Neural progenitor cell (in vitro differentiated cells): ENCODE measurements at regions not wholly inside any gene's neighbourhood (a gene's known extent, or its start where the extent isn't known, plus 50 kb on each side); places are given as distances from the start of the nearest gene placed in this dataset.

Experiments
- DNase-seq: peaks from one replicate; pipeline ENCODE4 v3.0.0-alpha.2; 2016; ENCODE audit warnings: low spot score
- H2AFZ ChIP-seq: fragments of 200-600 bp; sonication (generic); replicated peaks from 2 replicates; pipeline ENCODE4 v1.6.1; 2016; ENCODE audit warnings: antibody characterized with exemption
- H3F3A ChIP-seq: fragments of 200-600 bp; sonication (generic); 2 replicates; pipeline ENCODE4 v1.6.1; 2016; ENCODE audit warnings: antibody characterized with exemption, low read depth
- H3K27ac ChIP-seq: fragments of 200-600 bp; sonication (generic); 2 replicates; pipeline ENCODE4 v1.5.1; 2016; ENCODE audit warnings: mild to moderate bottlenecking
- H3K27me3 ChIP-seq: fragments of 200-600 bp; sonication (generic); 2 replicates; pipeline ENCODE4 v1.6.1; 2016; ENCODE audit warnings: mild to moderate bottlenecking, moderate library complexity
- H3K36me3 ChIP-seq: fragments of 200-600 bp; sonication (generic); 2 replicates; pipeline ENCODE4 v1.5.1; 2016
- H3K4me1 ChIP-seq: fragments of 200-600 bp; sonication (generic); 2 replicates; pipeline ENCODE4 v1.6.1; 2016; ENCODE audit warnings: mixed run types
- H3K4me2 ChIP-seq: fragments of 200-600 bp; sonication (generic); 2 replicates; pipeline ENCODE4 v1.6.1; 2016
- H3K4me3 ChIP-seq: fragments of 200-600 bp; sonication (generic); 2 replicates; pipeline ENCODE4 v1.5.1; 2016
- H3K79me2 ChIP-seq: fragments of 200-600 bp; sonication (generic); 2 replicates; pipeline ENCODE4 v1.6.1; 2016; ENCODE audit warnings: low read depth
- H3K9ac ChIP-seq: fragments of 200-600 bp; sonication (generic); 2 replicates; pipeline ENCODE4 v1.6.1; 2016
- H3K9me3 ChIP-seq: fragments of 200-600 bp; sonication (generic); 2 replicates; pipeline ENCODE4 v1.5.1; 2016; ENCODE audit warnings: low read depth
- H4K20me1 ChIP-seq: fragments of 200-600 bp; sonication (generic); 2 replicates; pipeline ENCODE4 v1.6.1; 2016; ENCODE audit warnings: low read depth
- H3K27ac Mint-ChIP-seq: 3 replicates; pipeline ENCODE4 v1.8.0; 2021; ENCODE audit warnings: mixed read lengths
- H3K27me3 Mint-ChIP-seq: 2 replicates; pipeline ENCODE4 v1.8.0; 2022; ENCODE audit warnings: low read depth, mild to moderate bottlenecking, inconsistent platforms, moderate library complexity, mixed read lengths; ENCODE audit not compliant: insufficient read depth
- H3K36me3 Mint-ChIP-seq: 3 replicates; pipeline ENCODE4 v1.8.0; 2021; ENCODE audit warnings: mixed read lengths
- H3K4me1 Mint-ChIP-seq: 3 replicates; pipeline ENCODE4 v1.8.0; 2021; ENCODE audit warnings: mixed read lengths
- H3K4me3 Mint-ChIP-seq: 3 replicates; pipeline ENCODE4 v1.8.0; 2021; ENCODE audit warnings: mild to moderate bottlenecking, moderate library complexity, mixed read lengths
- H3K9me3 Mint-ChIP-seq: 3 replicates; pipeline ENCODE4 v1.8.0; 2020; ENCODE audit warnings: mixed read lengths
- CTCF ChIP-seq: fragments of 200-600 bp; sonication (generic); IDR thresholded peaks from 2 replicates; pipeline ENCODE4 v1.5.1; 2017; ENCODE audit warnings: antibody characterized with exemption, mild to moderate bottlenecking
- EZH2 ChIP-seq: fragments of 200-600 bp; sonication (generic); IDR thresholded peaks from 2 replicates; pipeline ENCODE4 v1.6.1; 2017; ENCODE audit warnings: antibody characterized with exemption, mild to moderate bottlenecking, moderate library complexity
- EZH2phosphoT487 ChIP-seq: fragments of 200-600 bp; sonication (generic); IDR thresholded peaks from 2 replicates; pipeline ENCODE4 v1.6.1; 2017; ENCODE audit warnings: antibody characterized with exemption

DNA sequence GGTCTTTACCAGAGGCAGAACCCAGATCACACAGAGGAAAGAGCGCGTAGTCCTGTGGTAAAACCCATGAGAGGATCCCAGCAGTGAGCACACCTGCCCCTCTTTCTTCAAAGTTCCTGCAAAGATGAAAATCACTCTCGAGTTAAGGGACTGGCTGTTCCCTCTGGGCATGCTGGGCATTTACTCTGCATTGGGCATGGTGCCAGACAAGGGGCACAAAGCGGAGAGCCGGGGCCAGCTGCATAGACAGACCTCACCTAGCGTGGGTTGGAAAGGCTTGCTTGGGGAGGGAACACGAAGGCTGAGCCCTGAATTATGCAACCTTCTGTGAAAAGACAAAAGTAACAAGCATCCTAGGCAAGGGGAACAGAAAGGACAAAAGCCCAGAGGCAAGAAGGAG lies 120.0 kb upstream of the TCERG1L start:
- Histone ChIP-seq H3K36me3 (no peaks in the 10 kb centered on the region), H3K9me3 (no peaks in the 10 kb centered on the region), H3K27ac (no peak overlapping the region), H3K4me1 (no peaks in the 10 kb centered on the region), H3F3A (no peaks in the 10 kb centered on the region), H2AFZ (no peak overlapping the region), H3K4me2 (no peak overlapping the region), H3K4me3 (no peak overlapping the region), H4K20me1 (no peaks in the 10 kb centered on the region), H3K27me3 (no peaks in the 10 kb centered on the region), H3K9ac (no peak overlapping the region), H3K79me2 (no peaks in the 10 kb centered on the region)
- peak overlapping the region; percentile 67 for H3K27ac Mint-ChIP-seq
- peaks cover 6% of the 10 kb centered on the region for H3K27me3 Mint-ChIP-seq
- no peak for DNase-seq
- H3K36me3 Mint-ChIP-seq, result no peaks in the 10 kb centered on the region
- no peak overlapping the region for H3K4me3 Mint-ChIP-seq
- TF ChIP-seq EZH2phosphoT487, result no peak
- TF ChIP-seq CTCF, result no peak
- no peak for TF ChIP-seq EZH2
- H3K4me1 Mint-ChIP-seq, result peaks cover 5% of the 10 kb centered on the region
- no peaks in the 10 kb centered on the region for H3K9me3 Mint-ChIP-seq

- Mint-ChIP-seq H3K4me3 (no peak overlapping the region), H3K36me3 (no peaks in the 10 kb centered on the region), H3K4me1 (peaks cover 9% of the 10 kb centered on the region), H3K27me3 (peaks cover 4% of the 10 kb centered on the region), H3K27ac (peak overlapping the region; percentile 67), H3K9me3 (no peaks in the 10 kb centered on the region)
- no peaks in the 10 kb centered on the region for H3K36me3 ChIP-seq
- H3K9ac ChIP-seq, result no peak overlapping the region
- H4K20me1 ChIP-seq, result no peaks in the 10 kb centered on the region
- H3K4me2 ChIP-seq, result no peak overlapping the region
- no peak overlapping the region for H3K27ac ChIP-seq
- no peak for DNase-seq
- H3K79me2 ChIP-seq, result no peaks in the 10 kb centered on the region
- H3K4me3 ChIP-seq, result no peak overlapping the region
- no peaks in the 10 kb centered on the region for H3K4me1 ChIP-seq
- no peaks in the 10 kb centered on the region for H3K27me3 ChIP-seq
- H3F3A ChIP-seq, result no peaks in the 10 kb centered on the region
- TF ChIP-seq CTCF, result no peak
- no peak for TF ChIP-seq EZH2phosphoT487
- TF ChIP-seq EZH2, result no peak
- no peak overlapping the region for H2AFZ ChIP-seq
- H3K9me3 ChIP-seq, result no peaks in the 10 kb centered on the region
Measured at GRCh38 chr10:131431978-131432690, 120.6 kb upstream of the TCERG1L start.

GRCh38 chr10:131433568-131433967 lies 122.0 kb upstream of the TCERG1L start:
- Mint-ChIP-seq H3K9me3 (no peaks in the 10 kb centered on the region), H3K36me3 (no peaks in the 10 kb centered on the region), H3K27me3 (peaks cover 3% of the 10 kb centered on the region), H3K27ac (peak overlapping the region; percentile 50), H3K4me3 (no peak overlapping the region), H3K4me1 (peaks cover 9% of the 10 kb centered on the region)
- Histone ChIP-seq H3K9me3 (no peaks in the 10 kb centered on the region), H3K4me1 (peaks cover 10% of the 10 kb centered on the region), H3K27ac (no peak overlapping the region), H3F3A (no peaks in the 10 kb centered on the region), H4K20me1 (no peaks in the 10 kb centered on the region), H3K27me3 (no peaks in the 10 kb centered on the region), H3K9ac (no peak overlapping the region), H3K79me2 (no peaks in the 10 kb centered on the region), H3K4me3 (no peak overlapping the region), H2AFZ (no peak overlapping the region), H3K36me3 (no peaks in the 10 kb centered on the region), H3K4me2 (no peak overlapping the region)
- TF ChIP-seq EZH2phosphoT487, result no peak
- no peak for TF ChIP-seq CTCF
- no peak for TF ChIP-seq EZH2
- no peak for DNase-seq
